ENCODE measurements at regions not wholly inside any gene's neighbourhood (a gene's known extent, or its start where the extent isn't known, plus 50 kb on each side); places are given as distances from the start of the nearest gene placed in this dataset.

DNA sequence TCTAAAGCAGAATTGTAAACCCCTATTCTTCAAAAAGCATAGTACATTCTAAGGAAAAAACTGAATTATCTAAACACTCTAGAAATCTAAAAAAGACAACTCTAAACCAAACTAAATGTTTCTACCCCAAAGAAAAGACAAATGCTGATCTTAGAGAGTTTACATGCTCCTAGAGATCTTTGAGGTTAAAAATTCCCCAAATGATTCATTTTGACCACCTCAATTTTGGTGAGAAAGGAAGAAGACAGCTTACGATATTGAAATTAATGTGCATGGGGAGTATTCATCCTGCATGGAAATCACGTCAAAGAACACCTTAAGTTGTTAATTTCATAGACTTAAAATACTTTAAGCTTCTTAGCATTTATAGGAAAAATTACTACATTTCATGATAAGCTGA lies 377.8 kb upstream of the RUNX1 start:
- TF ChIP-seq POLR2AphosphoS5 (IDR thresholded peaks at IDR 0.05; ENCODE audit: low read depth, low read length) (no peak), EZH2phosphoT487 (IDR thresholded peaks at IDR 0.05; ENCODE audit: borderline replicate concordance, low read depth) (no peak), GATA2 (CRISPR knock-in tag; IDR thresholded peaks at IDR 0.05) (no peak), NFIC (IDR thresholded peaks at IDR 0.05; ENCODE audit: borderline replicate concordance) (no peak), TCF12 (IDR thresholded peaks at IDR 0.05) (no peak), RAD21 (IDR thresholded peaks at IDR 0.05; ENCODE audit: low read length) (no peak)
- TF ChIP-seq, protein P1, sequence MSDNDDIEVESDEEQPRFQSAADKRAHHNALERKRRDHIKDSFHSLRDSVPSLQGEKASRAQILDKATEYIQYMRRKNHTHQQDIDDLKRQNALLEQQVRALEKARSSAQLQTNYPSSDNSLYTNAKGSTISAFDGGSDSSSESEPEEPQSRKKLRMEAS (IDR thresholded peaks at IDR 0.05; ENCODE audit: low read depth): no peak
- TF ChIP-seq, protein P2, sequence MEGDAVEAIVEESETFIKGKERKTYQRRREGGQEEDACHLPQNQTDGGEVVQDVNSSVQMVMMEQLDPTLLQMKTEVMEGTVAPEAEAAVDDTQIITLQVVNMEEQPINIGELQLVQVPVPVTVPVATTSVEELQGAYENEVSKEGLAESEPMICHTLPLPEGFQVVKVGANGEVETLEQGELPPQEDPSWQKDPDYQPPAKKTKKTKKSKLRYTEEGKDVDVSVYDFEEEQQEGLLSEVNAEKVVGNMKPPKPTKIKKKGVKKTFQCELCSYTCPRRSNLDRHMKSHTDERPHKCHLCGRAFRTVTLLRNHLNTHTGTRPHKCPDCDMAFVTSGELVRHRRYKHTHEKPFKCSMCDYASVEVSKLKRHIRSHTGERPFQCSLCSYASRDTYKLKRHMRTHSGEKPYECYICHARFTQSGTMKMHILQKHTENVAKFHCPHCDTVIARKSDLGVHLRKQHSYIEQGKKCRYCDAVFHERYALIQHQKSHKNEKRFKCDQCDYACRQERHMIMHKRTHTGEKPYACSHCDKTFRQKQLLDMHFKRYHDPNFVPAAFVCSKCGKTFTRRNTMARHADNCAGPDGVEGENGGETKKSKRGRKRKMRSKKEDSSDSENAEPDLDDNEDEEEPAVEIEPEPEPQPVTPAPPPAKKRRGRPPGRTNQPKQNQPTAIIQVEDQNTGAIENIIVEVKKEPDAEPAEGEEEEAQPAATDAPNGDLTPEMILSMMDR (IDR thresholded peaks at IDR 0.05): no peak

All from SK-N-SH (cell line).